Peyer's patch (tissue), 4 donors: ENCODE measurements at regions not wholly inside any gene's neighbourhood (a gene's known extent, or its start where the extent isn't known, plus 50 kb on each side); places are given as distances from the start of the nearest gene placed in this dataset.
"Not testable (repeated sequence)": the region's sequence is repeated elsewhere in the genome, so short reads cannot be mapped to it uniquely, and the experiment has no call there.

ENCODE experiments used
- DNase-seq, 3 donors: peaks; one replicate each; pipeline ENCODE4 v3.0.0-alpha.2; 2017 to 2019
- H3K27ac ChIP-seq, 4 donors: fragments of 200-600 bp; sonication (generic); one replicate each; pipeline ENCODE4 v1.5.1; 2016 to 2019
- H3K27me3 ChIP-seq, 2 donors: fragments of 200-600 bp; sonication (generic); one replicate each; pipeline ENCODE4 v1.5.1; 2019
- H3K36me3 ChIP-seq, 3 donors: fragments of 200-600 bp; sonication (generic); one replicate each; pipeline ENCODE4 v1.5.1; 2016 to 2019
- H3K4me1 ChIP-seq, 4 donors: fragments of 200-600 bp; sonication (generic); one replicate each; pipeline ENCODE4 v1.5.1; 2016 to 2019
- H3K4me3 ChIP-seq, 4 donors: fragments of 200-600 bp; sonication (generic); 1 replicate in 3 of 4; 2 replicates in 1 of 4; pipeline ENCODE4 v1.5.1; 2016 to 2019; ENCODE audit warnings: mild to moderate bottlenecking in 1 of 4
- H3K9me3 ChIP-seq, 4 donors: fragments of 200-600 bp; sonication (generic); one replicate each; pipeline ENCODE4 v1.5.1; 2016 to 2019; ENCODE audit warnings: mild to moderate bottlenecking in 1 of 4
- POLR2A ChIP-seq, 2 donors: fragments of 450-650 bp; IDR thresholded peaks; one replicate each; pipeline ENCODE4 v1.5.1; 2017; ENCODE audit warnings: antibody characterized with exemption in 2 of 2, mild to moderate bottlenecking in 2 of 2, moderate library complexity in 2 of 2
- TF ChIP-seq, protein P1 (sequence below), 6 experiments: fragments of 450-650 bp in 4 of 6; fragments of 200-600 bp in 2 of 6; sonication (generic) in 1 of 6; IDR thresholded peaks; one replicate each; pipeline ENCODE4 v1.5.1; 2017 to 2019; ENCODE audit warnings: antibody characterized with exemption in 6 of 6, mild to moderate bottlenecking in 3 of 6, moderate library complexity in 1 of 6

- TF ChIP-seq POLR2A (IDR thresholded peaks at IDR 0.05) = no peak
- TF ChIP-seq, protein P1, sequence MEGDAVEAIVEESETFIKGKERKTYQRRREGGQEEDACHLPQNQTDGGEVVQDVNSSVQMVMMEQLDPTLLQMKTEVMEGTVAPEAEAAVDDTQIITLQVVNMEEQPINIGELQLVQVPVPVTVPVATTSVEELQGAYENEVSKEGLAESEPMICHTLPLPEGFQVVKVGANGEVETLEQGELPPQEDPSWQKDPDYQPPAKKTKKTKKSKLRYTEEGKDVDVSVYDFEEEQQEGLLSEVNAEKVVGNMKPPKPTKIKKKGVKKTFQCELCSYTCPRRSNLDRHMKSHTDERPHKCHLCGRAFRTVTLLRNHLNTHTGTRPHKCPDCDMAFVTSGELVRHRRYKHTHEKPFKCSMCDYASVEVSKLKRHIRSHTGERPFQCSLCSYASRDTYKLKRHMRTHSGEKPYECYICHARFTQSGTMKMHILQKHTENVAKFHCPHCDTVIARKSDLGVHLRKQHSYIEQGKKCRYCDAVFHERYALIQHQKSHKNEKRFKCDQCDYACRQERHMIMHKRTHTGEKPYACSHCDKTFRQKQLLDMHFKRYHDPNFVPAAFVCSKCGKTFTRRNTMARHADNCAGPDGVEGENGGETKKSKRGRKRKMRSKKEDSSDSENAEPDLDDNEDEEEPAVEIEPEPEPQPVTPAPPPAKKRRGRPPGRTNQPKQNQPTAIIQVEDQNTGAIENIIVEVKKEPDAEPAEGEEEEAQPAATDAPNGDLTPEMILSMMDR (IDR thresholded peaks at IDR 0.05) = no peak
- no peak overlapping the region for H3K27ac ChIP-seq
- no peak overlapping the region for H3K4me3 ChIP-seq
- no peak for DNase-seq
- H3K9me3 ChIP-seq = no peaks in the 10 kb centered on the region
- H3K36me3 ChIP-seq = no peaks in the 10 kb centered on the region
- H3K4me1 ChIP-seq = no peaks in the 10 kb centered on the region
- H3K27me3 ChIP-seq = no peaks in the 10 kb centered on the region
Measured at GRCh38 chr2:186966015-186966414, 117.0 kb upstream of the ZSWIM2 start.

DNA sequence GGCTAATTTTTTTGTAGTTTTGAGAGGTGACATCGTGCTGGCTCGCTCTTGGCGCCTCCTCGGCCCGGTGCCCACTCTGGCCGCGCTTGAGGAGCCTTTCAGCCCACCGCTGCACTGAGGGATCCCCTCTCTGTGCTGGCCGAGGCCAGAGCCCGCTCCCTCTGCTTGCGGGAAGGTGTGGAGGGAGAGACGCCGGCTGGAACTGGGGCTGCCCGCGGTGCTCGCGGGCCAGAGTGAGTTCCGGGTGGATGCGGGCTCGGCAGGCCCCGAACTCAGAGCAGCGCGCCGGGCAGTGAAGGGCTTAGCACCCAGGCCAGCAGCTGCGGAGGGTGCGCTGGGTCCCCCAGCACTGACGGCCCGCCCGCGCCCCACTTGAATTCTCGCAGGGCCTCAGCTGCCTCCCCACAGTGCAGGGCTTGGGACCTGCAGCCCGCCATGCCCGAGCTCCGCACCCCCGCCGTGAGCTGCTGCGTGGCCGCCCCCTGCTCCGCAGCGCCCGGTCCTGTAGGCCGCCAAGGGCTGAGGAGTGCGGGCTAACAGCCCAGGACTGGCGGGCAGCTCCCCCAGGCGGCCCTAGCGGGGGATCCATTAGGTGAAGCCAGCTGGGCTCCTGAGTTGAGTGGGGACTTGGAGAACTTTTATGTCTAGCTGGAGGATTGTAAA, 113.2 kb upstream of the ZSWIM2 start:
- H3K4me1 ChIP-seq = no peaks in the 10 kb centered on the region
- DNase-seq = peak in 1 of 3 donors; percentile 37
- no peaks in the 10 kb centered on the region for H3K9me3 ChIP-seq
- no peaks in the 10 kb centered on the region for H3K27me3 ChIP-seq
- H3K4me3 ChIP-seq = no peak overlapping the region
- no peak overlapping the region for H3K27ac ChIP-seq
- TF ChIP-seq POLR2A (IDR thresholded peaks at IDR 0.05) = no peak
- TF ChIP-seq, protein P1 (IDR thresholded peaks at IDR 0.05) = no peak
- no peaks in the 10 kb centered on the region for H3K36me3 ChIP-seq

- H3K4me1 ChIP-seq, H3K4me3 ChIP-seq, H3K27ac ChIP-seq, H3K27me3 ChIP-seq, H3K9me3 ChIP-seq, H3K36me3 ChIP-seq: not testable (repeated sequence)
- DNase-seq = peak in 1 of 3 donors; percentile 17
Measured at GRCh38 chr2:186960241-186960640, 111.3 kb upstream of the ZSWIM2 start.

GRCh38 chr2:186959486-186959885, 110.5 kb upstream of the ZSWIM2 start:
- peak in 1 of 3 donors; percentile 18 for DNase-seq
- no peaks in the 10 kb centered on the region for H3K27me3 ChIP-seq
- no peaks in the 10 kb centered on the region for H3K9me3 ChIP-seq
- no peaks in the 10 kb centered on the region for H3K4me1 ChIP-seq
- H3K4me3 ChIP-seq = no peak overlapping the region
- no peak for TF ChIP-seq POLR2A (IDR thresholded peaks at IDR 0.05)
- TF ChIP-seq, protein P1 (IDR thresholded peaks at IDR 0.05) = no peak
- H3K36me3 ChIP-seq = no peaks in the 10 kb centered on the region
- H3K27ac ChIP-seq = no peak overlapping the region

GRCh38 chr2:186950694-186951093, 101.7 kb upstream of the ZSWIM2 start:
- Histone ChIP-seq H3K9me3 (no peaks in the 10 kb centered on the region), H3K4me1 (no peaks in the 10 kb centered on the region)
- TF ChIP-seq POLR2A (IDR thresholded peaks at IDR 0.05) = no peak
- TF ChIP-seq, protein P1 (IDR thresholded peaks at IDR 0.05) = no peak

DNA sequence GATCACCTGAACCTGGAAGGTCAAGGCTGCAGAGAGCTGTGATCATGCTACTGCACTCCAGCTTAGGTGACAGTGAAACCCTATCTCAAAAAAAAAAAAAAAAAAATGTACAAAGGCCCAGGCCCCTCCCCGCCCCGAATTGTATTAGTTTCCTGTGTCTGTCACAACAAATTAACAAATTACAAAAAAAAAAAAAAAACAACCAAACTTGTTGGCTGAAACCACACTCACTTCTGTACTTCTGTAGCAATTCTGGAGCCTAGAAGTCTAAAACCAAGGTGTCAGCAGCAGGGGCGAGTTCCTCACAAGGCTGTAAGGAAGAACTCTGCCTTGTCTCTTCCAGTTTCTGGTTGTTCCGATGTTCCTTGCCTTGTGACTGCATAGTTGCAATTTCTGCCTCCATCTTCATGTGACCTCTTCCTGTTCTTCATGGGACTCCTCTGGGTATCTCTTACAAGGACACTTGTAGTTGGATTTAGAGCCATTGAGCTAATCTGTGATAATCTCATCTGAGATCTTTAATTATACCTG, 100.8 kb upstream of the ZSWIM2 start:
- no peaks in the 10 kb centered on the region for H3K9me3 ChIP-seq
- no peaks in the 10 kb centered on the region for H3K27me3 ChIP-seq
- no peaks in the 10 kb centered on the region for H3K36me3 ChIP-seq
- DNase-seq = no peak
- H3K4me1 ChIP-seq = no peaks in the 10 kb centered on the region
- TF ChIP-seq POLR2A (IDR thresholded peaks at IDR 0.05) = no peak
- H3K27ac ChIP-seq = no peak overlapping the region
- H3K4me3 ChIP-seq = no peak overlapping the region

More at GRCh38 chr2:186950694-186951093, 101.7 kb upstream of the ZSWIM2 start:
- no peak overlapping the region for H3K27ac ChIP-seq
- no peak overlapping the region for H3K4me3 ChIP-seq
- no peaks in the 10 kb centered on the region for H3K27me3 ChIP-seq
- H3K36me3 ChIP-seq = no peaks in the 10 kb centered on the region
- no peak for DNase-seq
